SHP77 (cell line): ENCODE measurements at regions not wholly inside any gene's neighbourhood (a gene's known extent, or its start where the extent isn't known, plus 50 kb on each side); places are given as distances from the start of the nearest gene placed in this dataset.

Experiments
- DNase-seq, 2 experiments: peaks; one replicate each; lab custom pipeline; 2025; lab: John Stamatoyannopoulos, UW

DNA sequence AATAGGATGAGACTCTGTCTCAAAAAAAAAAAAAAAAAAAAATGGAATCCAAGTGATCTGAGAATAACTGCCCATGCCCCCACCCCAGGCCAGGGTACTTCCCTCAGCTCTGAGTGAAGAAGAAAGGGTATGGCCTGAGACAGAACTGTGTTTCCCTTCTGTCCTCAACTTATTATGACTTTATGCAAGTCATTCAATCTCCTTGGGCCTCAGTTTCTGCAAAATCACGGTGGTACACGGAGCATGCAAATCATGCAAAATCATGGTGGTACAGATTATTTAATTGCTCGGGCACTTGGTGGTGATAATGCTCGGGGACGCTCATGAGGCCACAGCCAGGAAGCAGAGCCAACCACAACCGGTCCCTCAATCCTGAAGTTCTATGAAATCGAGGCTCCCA lies 56.5 kb upstream of the TBX3 start:
- no peak for DNase-seq

DNA sequence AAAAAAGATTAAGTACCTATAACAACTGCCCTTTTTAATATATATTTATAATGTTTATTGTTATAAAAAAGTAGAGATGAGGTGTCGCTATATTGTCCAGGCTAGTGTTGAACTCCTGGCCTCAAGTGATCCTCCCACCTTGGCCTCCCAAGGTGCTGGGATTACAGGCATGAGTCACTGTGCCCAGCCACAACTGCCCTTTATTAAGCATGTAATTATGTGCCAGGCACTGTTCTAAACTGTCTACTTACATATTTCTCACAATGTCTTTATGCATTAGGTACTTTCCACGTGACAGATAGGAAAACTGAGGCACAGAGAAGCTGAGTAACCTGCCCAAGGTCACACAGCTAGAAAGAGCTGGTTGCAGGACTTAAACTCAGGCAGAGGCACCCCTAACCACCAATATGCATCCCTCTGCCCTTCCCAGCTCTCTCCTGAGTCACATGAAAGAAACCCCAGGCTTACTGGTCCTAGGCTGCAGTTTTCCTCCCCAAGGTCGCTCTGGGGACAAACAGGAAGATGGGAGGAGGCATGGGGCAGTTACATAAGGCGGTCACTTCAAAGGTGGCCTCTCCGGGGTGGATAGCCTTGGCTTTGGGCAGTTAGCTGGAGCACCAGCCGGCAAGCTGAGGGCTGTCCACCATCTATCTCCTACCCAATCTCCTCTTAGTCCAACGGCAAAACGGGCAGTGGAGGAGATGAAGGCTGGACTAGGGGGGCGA lies 54.6 kb upstream of the TBX3 start:
- DNase-seq: no peak

DNA sequence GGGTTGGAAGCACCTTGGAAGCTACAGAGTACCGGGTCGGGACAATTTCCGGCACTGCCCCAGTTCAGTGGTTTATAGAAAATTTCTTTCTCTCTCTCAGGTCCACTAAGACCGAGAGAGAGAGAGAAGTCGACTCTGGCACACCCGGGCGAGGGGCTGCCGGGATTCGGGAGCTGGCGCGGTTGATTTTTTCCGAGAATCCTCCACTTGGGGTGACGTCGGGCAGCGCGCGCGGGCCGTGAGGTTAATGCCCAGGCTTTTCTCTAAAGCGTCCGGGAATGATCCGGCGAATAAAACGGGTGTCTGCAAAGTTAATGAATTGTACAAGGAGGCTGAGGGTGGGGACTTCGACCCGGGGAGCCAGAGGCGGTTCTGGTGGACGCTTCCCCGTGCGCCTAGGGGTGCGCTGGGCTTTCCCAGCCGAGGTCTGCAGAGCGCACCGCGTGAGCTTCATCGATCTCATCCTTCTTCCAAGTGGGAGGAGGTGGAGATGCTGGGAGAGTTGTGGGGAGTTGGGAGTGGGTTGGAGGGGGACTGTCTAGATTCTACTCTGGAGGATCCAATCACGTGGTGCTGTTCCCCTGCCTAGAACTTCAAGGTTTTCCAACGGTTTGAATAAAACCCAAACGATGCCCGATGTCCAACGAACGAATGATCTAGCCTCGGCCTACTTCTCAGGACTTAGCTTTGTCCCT lies 51.9 kb upstream of the TBX3 start:
- no peak for DNase-seq

DNA sequence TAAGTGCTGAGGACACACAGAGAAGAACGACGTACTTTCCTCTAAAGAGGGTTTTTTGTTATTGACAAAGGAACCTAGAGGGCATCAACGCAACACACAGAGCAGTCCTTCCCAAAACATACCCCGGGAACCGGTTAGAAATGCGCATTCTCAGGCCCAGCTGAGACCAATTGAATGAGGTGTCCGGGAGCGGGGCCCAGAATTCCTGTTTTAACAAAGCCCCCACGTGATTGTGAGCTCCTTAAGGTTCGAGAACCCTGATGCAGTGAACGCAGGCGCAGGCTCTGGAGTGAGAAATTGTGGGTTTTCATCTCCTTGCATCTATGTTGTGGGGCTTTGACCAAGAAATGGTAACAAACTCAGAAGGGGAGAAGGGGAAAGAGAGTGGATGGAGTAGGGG lies 51.0 kb upstream of the TBX3 start:
- no peak for DNase-seq

DNA sequence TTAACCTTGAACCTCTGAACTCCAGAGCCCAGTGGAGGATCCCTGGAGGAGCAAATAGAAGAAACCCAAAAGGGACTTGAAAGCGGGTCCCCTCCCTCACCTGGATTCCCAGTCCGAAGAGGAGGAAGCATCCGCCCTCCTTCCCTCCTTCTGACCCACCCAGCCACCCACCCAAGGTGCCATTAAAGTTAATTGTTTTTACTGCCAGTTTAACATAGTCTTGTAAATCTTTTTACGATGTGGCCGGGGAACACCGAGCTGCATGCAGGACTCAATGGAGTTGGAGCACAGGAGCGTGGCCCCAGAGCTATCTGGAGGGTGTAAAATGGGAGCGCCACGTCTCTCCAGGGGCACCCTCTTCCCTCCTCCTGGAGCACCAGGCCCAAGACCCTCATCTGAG lies 49.9 kb upstream of the TBX3 start:
- DNase-seq: no peak
